CD4-positive, alpha-beta T cell (primary cell): ENCODE measurements at regions not wholly inside any gene's neighbourhood (a gene's known extent, or its start where the extent isn't known, plus 50 kb on each side); places are given as distances from the start of the nearest gene placed in this dataset.

Experiments used
- ATAC-seq: fragments of 200-7000 bp; cut with Tn5 transposase; one replicate; pipeline ENCODE4 v1.10.0; 2022; ENCODE audit warnings: mild to moderate bottlenecking; ENCODE audit not compliant: poor library complexity
- CTCF ChIA-PET: fragments of 350-600 bp; sonication (Branson Sonifier 250); formaldehyde crosslinking; loops from one replicate; lab custom pipeline; 2021; ENCODE audit warnings: antibody characterized with exemption, inconsistent platforms; lab: Charles Lee
- POLR2A ChIA-PET: fragments of 350-600 bp; sonication (Branson Sonifier 250); formaldehyde crosslinking; loops from one replicate; lab custom pipeline; 2021; ENCODE audit warnings: antibody characterized with exemption, inconsistent platforms; lab: Charles Lee
- DNase-seq, 14 experiments: peaks; one replicate each; pipeline ENCODE4 v3.0.0-alpha.2; 2013 to 2020; ENCODE audit warnings: mixed read lengths in 2 of 14
- H3K27ac ChIP-seq, 2 donors: one replicate each; pipeline versions ENCODE4 v1.5.1 to v1.7.0; 2013; ENCODE audit warnings: low read length in 2 of 2, low read depth in 1 of 2, mild to moderate bottlenecking in 1 of 2
- H3K27me3 ChIP-seq, 2 experiments: 1 replicate in 1 of 2; 2 replicates in 1 of 2; pipeline versions ENCODE4 v1.6.1 to v1.7.0; 2013; ENCODE audit warnings: low read length in 2 of 2, control low read depth in 1 of 2, mild to moderate bottlenecking in 1 of 2, moderate library complexity in 1 of 2; ENCODE audit not compliant: insufficient read depth in 2 of 2, control insufficient read depth in 1 of 2
- H3K36me3 ChIP-seq: one replicate; pipeline ENCODE4 v1.6.1; 2013; ENCODE audit warnings: low read length, control low read depth; ENCODE audit not compliant: insufficient read depth
- H3K4me1 ChIP-seq: one replicate; pipeline ENCODE4 v1.6.1; 2013; ENCODE audit warnings: low read length, control low read depth; ENCODE audit not compliant: insufficient read depth
- H3K4me3 ChIP-seq: one replicate; pipeline ENCODE4 v1.5.1; 2013; ENCODE audit warnings: mild to moderate bottlenecking, low read length, moderate library complexity
- H3K9me3 ChIP-seq, 2 experiments: 1 replicate in 1 of 2; 2 replicates in 1 of 2; pipeline versions ENCODE4 v1.6.1 to v1.7.0; 2013; ENCODE audit warnings: low read length in 2 of 2, mild to moderate bottlenecking in 2 of 2, control low read depth in 1 of 2, moderate library complexity in 1 of 2; ENCODE audit not compliant: control insufficient read depth in 1 of 2, insufficient read depth in 1 of 2
- H3K27ac Mint-ChIP-seq: one replicate; pipeline ENCODE4 v1.8.0; 2020; ENCODE audit warnings: mixed read lengths
- H3K27me3 Mint-ChIP-seq: one replicate; pipeline ENCODE4 v1.8.0; 2021; ENCODE audit warnings: mixed read lengths
- H3K36me3 Mint-ChIP-seq: one replicate; pipeline ENCODE4 v1.8.0; 2021; ENCODE audit warnings: low read depth, mixed read lengths
- H3K4me1 Mint-ChIP-seq: one replicate; pipeline ENCODE4 v1.8.0; 2021; ENCODE audit warnings: low read depth, mixed read lengths
- H3K4me3 Mint-ChIP-seq: one replicate; pipeline ENCODE4 v1.8.0; 2020; ENCODE audit warnings: mild to moderate bottlenecking, mixed read lengths
- H3K9me3 Mint-ChIP-seq: one replicate; pipeline ENCODE4 v1.8.0; 2020; ENCODE audit warnings: mixed read lengths
- CTCF ChIP-seq: fragments of 200-600 bp; IDR thresholded peaks from one replicate; pipeline ENCODE4 v1.8.0; 2022; ENCODE audit warnings: antibody characterized with exemption, mild to moderate bottlenecking
- intact Hi-C, 2 experiments: fragments of 100-400 bp; cut with DNase I in 1 of 2; cut with micrococcal nuclease in 1 of 2; formaldehyde crosslinking; loops; one replicate each; pipeline versions ENCODE4 v1.15.1 to v1.9.0; 2023 to 2025; cut with DNase I, micrococcal nuclease

GRCh38 chr16:60820361-60820760, 1215.9 kb downstream of the CDH8 start:
- Histone ChIP-seq H3K27me3 (no peaks in the 10 kb centered on the region), H3K36me3 (no peaks in the 10 kb centered on the region), H3K9me3 (no peaks in the 10 kb centered on the region), H3K4me1 (no peaks in the 10 kb centered on the region), H3K4me3 (no peak overlapping the region), H3K27ac (no peak overlapping the region)
- CTCF ChIA-PET = no interaction called here
- ATAC-seq (no peak), DNase-seq (no peak)
- no peaks in the 10 kb centered on the region for H3K36me3 Mint-ChIP-seq
- no peak for TF ChIP-seq CTCF
- no peak overlapping the region for H3K27ac Mint-ChIP-seq
- POLR2A ChIA-PET = no interaction called here
- H3K9me3 Mint-ChIP-seq = peaks cover 20% of the 10 kb centered on the region
- H3K4me3 Mint-ChIP-seq = no peak overlapping the region
- intact Hi-C loops = no loop called here
- no peaks in the 10 kb centered on the region for H3K27me3 Mint-ChIP-seq
- H3K4me1 Mint-ChIP-seq = no peaks in the 10 kb centered on the region

- no peak overlapping the region for H3K4me3 ChIP-seq
- CTCF ChIA-PET = no interaction called here
- H3K36me3 ChIP-seq = no peaks in the 10 kb centered on the region
- no peak overlapping the region for H3K27ac ChIP-seq
- POLR2A ChIA-PET = no interaction called here
- Mint-ChIP-seq H3K27me3 (no peaks in the 10 kb centered on the region), H3K4me3 (no peak overlapping the region), H3K4me1 (no peaks in the 10 kb centered on the region), H3K27ac (no peak overlapping the region), H3K36me3 (no peaks in the 10 kb centered on the region), H3K9me3 (peaks cover 22% of the 10 kb centered on the region)
- intact Hi-C loops = no loop called here
- H3K4me1 ChIP-seq = no peaks in the 10 kb centered on the region
- no peak for DNase-seq
- ATAC-seq = no peak
- H3K9me3 ChIP-seq = no peaks in the 10 kb centered on the region
- no peaks in the 10 kb centered on the region for H3K27me3 ChIP-seq
- TF ChIP-seq CTCF = no peak
These were observed 1217.8 kb downstream of the CDH8 start for GRCh38 chr16:60818465-60818864.

- Histone ChIP-seq H3K9me3 (no peaks in the 10 kb centered on the region), H3K4me3 (no peak overlapping the region), H3K27ac (no peak overlapping the region), H3K36me3 (no peaks in the 10 kb centered on the region), H3K27me3 (no peaks in the 10 kb centered on the region), H3K4me1 (no peaks in the 10 kb centered on the region)
- Mint-ChIP-seq H3K4me1 (no peaks in the 10 kb centered on the region), H3K9me3 (peaks cover 17% of the 10 kb centered on the region), H3K4me3 (no peak overlapping the region), H3K27me3 (no peaks in the 10 kb centered on the region), H3K36me3 (no peaks in the 10 kb centered on the region), H3K27ac (no peak overlapping the region)
- ATAC-seq = no peak
- intact Hi-C loops = no loop called here
- POLR2A ChIA-PET = no interaction called here
- DNase-seq = no peak
- no peak for TF ChIP-seq CTCF
- CTCF ChIA-PET = no interaction called here
These were observed 1219.8 kb downstream of the CDH8 start for GRCh38 chr16:60816461-60816860.
